Ecto neural progenitor cell (in vitro differentiated cells): ENCODE measurements at regions not wholly inside any gene's neighbourhood (a gene's known extent, or its start where the extent isn't known, plus 50 kb on each side); places are given as distances from the start of the nearest gene placed in this dataset.
"Not testable (repeated sequence)": the region's sequence is repeated elsewhere in the genome, so short reads cannot be mapped to it uniquely, and the experiment has no call there.

ENCODE experiments used
- DNase-seq: peaks from one replicate; pipeline ENCODE4 v3.0.0-alpha.2; 2018; ENCODE audit warnings: low spot score

DNA sequence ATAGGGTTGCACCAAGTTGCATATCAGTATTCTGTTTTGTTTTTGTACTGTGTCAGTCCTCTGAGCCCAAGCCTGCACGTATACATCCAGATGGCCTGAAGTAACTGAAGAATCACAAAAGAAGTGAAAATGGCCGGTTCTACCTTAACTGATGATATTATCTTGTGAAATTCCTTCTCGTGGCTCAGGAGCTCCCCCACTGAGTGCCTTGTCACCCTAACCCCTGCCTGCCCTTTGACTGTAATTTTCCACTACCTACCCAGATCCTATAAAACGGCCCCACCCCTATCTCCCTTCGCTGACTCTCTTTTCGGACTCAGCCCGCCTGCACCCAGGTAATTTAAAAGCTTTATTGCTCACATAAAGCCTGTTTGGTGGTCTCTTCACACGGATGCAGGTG lies 924.1 kb upstream of the CELF4 start:
- DNase-seq: not testable (repeated sequence)

DNA sequence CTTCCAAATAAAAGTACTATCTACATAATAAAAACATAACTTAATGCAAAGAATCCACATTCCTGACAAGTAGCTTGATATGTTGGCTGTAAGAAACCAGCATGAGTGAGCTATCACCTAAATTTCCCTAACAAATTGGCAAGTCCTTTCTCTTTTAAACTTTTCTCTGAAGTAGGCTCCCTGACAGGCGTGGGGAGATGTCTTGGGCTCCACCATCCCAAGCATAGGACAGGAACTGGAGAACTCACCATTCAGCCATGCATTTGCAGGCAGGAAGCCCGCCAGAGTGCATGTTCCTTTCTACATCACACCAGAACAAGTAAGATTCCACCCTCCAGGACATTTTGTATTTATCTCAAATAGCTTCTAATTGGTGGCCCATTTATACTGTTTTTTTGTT lies 921.9 kb upstream of the CELF4 start:
- no peak for DNase-seq

DNA sequence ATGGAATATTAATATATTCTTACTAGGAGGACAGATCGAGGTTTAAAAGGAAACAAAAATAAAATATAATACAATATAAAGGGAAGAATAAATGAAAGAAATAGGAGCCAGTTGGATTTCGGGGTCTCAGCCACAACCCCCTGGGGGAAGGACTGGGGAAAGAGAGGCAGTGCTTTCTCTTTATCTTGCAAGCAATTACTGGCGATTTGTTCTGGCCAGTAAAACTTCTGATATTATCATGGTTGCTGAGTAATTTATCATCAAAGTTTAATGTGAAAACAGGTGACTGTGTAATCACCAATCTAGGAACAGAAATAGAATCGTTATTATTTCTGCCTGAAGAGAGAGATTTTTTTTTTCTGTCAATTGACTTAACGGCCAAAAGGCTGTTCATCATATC lies 917.7 kb upstream of the CELF4 start:
- DNase-seq: no peak

DNA sequence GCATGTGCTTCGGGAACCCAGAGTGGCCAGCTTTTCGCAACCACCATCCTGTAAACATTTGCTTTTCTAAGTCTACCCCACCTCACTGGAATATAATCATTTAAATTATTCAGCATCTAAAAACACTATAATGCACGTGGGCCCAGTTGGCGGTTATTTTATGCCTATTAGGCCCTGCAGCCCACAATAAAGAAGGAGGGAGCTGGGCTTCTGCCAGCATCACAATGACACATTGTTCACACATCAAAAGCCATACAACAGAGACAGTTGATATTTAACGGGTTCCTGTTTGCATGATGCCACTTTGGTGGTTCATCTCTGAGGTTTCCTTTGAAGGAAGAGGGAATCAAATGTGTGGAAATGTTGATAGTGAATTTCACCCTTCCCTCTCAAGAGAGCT lies 916.0 kb upstream of the CELF4 start:
- DNase-seq: no peak

DNA sequence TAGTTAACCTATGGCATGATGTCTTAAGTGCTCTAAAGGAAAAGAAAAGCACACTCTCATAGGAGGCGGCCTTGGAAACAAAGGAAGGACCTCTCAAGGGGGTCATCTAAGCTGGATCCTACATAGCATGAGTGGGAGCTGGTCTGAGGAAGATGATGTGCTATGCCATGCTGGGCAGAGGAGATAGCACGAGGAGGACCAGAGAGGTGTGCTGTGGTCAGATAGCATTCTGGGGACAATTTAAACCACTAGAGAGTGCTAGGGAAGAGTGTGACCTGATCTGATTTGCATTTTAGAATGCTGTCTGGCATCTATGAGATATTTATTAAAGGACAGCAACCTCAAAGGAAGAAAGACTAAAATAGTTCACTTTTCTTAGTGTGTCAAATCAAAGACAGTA lies 910.1 kb upstream of the CELF4 start:
- no peak for DNase-seq

DNA sequence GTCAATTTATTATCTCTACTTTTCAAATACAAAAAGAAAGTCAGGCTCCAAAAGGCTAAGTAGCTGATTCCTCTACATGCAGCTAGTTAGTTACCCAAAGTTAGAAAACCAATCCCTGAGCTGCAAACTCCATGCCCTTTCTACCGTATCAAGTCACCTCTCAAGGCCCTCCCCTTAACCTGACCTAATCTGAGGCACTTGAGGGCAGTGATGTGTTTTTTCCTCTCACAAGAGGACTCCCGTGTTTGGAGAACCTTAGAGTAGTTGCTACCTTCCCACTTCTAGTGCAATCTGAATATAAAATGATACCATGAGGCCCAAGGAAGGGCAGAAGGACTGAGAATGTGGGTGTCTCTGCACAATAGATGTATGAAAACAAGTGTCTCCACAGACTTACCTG lies 907.9 kb upstream of the CELF4 start:
- no peak for DNase-seq

DNA sequence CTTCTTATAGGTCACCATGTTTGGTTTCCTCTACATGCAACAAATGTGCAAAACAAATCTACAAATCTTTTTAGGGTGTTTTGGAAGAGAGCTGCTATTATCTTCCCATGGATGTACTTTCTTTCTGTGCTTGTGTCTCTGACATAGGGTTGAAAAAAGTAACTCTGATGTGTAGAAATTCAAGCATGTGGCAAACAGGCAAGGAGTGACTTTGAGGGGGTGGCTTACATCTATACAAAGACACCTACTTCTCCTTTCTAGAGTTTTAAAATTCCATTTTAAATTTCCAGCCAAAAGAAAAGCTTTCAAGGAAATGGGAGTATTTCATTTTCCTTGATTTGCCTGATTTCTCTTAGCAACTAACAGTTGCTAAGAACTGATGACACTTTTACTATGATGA lies 904.8 kb upstream of the CELF4 start:
- no peak for DNase-seq

DNA sequence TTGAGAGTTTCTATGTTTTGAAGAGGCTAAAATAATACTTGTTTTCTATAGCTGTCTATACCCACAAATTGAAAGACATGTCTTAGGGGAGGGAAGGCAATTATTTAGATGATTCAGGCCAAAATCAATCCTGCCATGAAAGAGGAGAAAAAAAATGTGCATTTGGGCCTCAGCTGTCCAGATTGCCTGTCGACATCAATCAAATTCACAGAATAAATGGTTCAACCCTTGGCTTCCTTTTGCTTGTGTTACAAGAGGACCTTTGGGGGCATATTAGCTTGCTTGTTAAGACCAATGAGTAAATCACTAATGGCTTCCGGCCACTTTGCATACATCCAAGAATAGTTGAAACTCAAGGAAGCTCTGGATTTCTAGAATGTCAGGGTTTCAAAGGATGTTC lies 900.8 kb upstream of the CELF4 start:
- DNase-seq: no peak

DNA sequence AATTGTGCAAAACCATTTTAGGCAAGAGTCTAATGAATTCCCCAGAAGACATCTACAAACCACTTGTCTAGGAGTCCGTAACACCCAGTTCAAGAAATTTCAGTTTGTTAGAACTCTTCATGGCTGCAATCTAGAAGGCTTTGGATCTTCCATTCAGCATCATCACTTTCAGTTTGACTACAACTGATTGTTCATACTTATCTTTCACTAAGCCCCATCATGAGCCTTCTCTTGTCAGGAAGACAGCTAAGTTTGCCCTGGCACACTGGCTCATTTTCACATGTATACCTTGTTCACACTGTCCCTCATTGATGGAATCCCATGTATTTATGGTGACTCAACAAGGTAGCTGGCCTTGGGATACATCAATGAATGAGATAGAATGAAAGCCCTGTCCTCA lies 898.4 kb upstream of the CELF4 start:
- DNase-seq: no peak

DNA sequence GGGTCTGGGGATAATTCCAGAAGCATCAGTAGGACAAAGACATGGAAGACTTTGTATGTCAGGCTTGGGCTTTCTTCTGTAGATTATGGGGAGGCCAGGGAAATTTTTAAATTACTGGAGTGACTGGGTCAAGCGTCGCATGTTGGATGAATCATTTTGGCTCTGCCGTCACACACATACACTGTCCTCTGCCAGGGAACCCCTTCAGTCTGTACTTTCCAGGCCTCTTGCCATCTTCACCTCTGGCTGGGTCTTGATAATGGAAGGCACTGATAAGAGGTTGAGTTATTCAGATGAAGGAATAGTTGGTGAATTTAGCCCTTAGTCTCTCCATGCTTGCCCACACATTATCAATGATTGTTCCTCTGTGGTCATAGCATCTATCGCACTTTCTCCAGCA lies 895.1 kb upstream of the CELF4 start:
- DNase-seq: no peak

DNA sequence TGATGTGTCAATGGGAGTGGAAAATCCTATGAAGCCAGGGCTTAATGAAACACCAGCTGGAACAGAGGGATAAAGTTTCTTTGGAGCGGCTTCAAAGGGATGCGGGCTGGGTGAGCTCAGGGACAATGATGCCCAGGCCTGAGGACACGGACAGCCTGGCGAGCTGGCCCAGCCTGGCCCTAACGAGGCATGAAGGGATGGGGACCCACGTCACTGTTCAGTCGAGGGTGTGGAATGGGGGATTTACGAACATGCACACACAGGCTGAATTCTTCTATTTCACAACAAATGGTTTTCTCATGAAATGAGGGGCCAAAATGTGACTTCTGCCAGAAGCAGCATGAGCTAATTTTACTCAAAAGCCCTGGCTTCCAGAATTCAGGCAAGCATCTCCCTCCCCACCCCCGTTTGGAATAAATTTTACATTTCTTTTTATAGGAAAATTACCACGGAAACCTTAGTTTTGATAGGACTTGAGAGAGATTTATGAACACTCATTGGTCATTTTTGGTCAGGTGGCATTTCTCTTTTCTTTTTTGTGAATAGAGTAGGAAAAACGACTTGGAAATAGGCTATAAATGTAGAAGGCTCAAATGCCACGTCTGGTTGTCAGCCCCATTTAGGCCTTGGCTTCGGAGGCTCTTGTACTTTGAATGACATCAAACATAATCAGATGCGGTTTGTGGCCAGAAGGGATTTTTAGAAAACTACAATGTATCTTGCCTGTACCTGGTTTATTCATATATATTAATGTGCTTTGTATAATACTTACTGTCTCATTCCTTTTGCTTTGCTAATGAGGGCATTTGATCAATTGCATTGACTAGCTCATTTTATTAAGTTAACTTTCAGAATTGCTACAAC lies 893.8 kb upstream of the CELF4 start:
- DNase-seq: peak; percentile 67

DNA sequence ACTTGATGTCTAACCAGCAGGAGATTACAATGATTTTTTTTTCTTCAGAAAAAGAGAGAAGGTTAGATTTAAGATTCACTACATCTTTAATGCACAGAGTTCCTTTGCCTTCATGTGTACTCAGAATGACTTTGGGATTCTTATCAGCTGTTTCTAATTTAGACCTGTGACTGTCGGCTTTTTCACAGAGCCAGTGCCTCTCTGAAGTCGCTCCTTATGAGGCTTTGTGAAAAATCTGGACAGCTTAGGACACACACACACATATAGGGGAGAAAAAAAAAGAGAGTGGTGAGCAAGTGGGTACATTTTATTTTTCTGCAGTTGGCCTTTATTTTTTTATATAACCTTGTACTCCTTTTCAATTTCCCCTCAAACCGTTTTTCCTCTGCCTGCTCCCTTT lies 893.1 kb upstream of the CELF4 start:
- DNase-seq: no peak

DNA sequence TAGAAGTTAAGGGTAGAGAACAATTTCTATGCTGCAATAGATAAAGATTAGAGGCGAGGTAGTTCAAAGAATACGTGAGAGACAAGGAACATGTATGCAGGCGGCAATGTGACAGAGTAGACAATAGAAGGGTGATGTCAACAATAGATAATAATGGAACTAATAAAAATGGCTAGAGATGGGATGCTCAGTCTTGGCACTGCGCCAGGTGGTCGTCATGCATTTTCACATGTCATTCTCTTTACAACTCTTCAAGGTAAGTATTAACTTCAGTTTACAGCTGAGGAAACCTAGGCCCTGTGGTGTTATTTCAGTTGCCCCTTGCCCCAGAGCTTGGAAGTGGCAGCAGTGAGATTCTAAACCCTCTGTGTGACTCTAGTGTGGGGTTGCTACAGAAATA lies 890.7 kb upstream of the CELF4 start:
- DNase-seq: no peak

DNA sequence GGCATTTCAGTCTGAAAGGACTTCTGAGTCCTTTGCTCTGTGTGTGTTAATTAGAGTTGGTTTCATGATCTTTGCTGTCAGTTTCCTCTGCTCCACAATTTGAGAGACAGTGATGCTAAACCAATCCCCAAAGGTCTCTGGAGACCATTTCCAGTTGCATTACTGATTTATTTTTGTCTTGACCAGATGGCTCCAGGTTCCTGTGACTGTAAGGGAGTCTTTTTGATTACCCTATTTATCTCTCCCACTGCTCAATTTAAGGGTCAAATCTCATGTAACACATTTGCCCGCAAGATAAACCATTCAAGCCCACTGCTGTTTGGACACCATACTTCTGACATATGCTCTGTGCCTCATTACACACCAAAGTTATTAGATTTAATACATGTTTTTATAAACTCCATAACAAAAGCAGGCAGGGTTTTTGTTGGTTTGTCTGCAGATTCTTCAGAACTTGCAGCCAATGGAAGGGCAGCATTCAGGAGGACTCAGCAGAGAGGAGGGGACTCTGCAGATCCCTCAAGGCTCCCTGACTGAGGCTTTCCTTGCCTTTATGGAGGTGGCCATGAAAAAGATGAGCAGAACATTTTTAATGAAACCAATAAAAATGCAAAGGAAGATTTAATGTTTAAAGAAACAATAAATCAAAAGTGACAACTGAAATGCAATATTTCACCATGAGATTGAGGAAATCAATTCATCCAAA lies 889.3 kb upstream of the CELF4 start:
- DNase-seq: no peak

DNA sequence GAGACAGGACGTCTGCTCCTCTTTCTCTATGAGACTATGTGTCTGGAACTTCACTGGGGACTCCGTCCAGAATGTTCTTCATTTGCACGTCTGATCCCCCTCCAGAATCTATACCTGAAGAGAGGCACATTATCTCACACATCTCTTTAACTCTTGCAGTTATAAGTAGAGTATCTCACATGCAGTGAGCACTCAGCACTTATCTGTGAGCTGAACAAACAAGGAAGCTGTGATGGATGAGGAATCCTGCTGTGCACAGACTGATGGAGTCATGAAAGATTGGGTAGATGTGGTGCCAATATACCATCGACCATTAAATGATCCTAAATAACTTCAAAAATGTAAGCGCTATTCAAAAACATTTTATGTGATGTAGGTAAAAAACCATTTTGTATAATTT lies 888.3 kb upstream of the CELF4 start:
- DNase-seq: no peak

DNA sequence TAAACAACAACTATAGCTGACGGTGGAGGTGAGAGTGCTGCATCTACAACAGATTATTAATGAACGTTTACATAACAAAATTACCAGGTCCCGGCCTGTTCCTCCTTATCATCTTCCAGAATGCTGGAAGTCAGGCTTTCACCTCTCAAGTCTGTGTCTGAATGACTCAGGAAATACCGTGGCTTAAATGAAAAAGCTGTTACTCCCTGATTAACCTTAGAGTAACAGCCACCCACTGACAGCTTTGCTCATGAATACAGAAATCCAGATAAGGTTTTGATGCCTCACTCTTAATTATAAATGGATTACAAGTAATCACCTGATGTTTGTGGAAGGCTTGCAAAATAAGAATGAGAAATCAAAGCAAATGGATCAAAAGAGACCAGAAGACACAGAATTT lies 885.3 kb upstream of the CELF4 start:
- DNase-seq: no peak

DNA sequence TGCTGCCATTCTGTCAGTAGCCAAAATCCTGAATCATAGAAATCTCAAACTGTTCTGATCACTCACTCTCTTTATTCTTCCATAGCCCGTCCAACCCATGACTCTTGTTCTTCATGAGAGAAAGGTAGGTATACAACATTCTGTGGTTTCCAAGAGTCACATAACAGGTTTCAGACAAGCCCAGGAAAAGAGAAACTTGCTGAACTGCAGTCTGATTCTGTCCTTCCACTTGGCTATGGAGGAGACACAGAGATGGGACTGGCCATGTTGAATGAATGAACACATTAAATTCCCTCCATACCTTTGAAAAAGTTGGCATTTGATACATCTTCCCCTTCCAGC lies 880.2 kb upstream of the CELF4 start:
- DNase-seq: no peak

DNA sequence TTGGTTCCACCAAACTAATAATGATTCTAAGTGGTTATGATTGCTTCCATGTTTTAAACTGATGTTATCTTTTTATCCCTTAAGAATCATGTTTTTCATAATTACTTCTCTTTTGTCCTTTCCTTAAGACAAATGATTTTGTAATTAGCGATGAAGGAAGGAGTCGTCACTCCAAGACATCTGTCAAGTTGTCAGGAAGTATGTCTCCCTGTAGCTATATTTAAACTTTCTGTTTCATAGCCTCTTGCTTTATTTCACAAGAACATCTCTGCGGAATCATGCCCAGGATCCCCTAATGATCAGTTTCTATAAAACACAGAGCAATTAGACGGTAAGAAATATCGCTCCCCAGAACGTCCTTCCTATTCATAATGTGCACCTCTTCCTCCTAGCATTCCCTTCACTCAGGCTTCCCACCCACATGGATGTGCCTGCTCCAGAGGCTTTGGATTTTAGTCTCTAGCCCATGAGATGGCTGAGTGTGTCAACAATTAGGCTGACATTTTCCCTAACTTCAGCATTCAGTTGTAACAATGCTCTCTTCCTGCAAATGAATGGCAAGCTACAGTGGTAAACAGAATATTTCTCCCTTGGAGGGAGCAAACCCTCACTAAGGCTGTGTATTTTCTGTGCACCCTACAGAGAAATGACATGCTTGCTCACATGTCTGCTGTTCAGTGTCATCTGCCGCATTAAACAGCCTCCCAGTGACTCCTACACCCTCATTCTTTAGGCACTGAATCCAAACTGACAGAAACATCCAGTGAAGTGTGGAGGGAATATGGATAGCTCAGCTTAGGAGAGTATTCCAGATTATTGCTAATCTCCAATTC lies 879.6 kb upstream of the CELF4 start:
- no peak for DNase-seq

DNA sequence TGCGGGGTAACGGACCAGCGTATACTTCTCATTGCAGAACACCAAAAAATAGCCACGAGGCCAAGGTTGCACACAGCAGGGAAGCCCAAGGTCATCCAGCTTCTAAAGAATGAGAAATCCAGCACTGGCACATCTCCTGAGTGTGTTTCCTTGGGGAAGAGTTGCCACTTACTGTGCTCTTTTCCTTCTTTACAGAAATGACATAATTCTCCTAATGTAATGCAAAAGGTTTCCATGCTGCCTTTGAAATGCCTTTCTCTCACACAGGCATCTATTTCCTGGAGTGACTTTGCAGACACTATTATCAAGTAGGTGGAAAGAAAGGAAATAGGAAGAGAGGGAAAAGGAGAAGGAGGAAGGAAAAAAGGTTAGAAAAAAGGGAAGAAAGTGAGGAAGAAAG lies 862.1 kb upstream of the CELF4 start:
- no peak for DNase-seq

DNA sequence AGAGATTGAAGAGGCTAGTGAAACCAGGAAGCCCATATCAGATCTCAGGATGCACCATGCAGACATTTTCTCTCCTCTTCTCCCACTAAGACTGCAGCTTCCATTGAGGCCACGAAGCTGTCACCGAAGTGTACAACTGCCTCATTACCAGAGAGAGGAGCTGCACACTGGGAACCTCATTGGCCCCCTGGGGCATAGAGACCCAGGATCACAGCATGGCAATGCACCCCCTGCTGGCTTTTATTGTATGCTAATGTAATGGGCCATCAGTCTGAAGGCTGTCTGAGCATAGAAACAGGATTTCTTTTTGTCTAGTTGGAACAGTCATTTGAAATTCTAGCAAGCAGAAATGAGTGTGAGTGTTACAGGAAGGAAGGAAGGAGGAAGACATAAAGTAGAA lies 861.6 kb upstream of the CELF4 start:
- no peak for DNase-seq

DNA sequence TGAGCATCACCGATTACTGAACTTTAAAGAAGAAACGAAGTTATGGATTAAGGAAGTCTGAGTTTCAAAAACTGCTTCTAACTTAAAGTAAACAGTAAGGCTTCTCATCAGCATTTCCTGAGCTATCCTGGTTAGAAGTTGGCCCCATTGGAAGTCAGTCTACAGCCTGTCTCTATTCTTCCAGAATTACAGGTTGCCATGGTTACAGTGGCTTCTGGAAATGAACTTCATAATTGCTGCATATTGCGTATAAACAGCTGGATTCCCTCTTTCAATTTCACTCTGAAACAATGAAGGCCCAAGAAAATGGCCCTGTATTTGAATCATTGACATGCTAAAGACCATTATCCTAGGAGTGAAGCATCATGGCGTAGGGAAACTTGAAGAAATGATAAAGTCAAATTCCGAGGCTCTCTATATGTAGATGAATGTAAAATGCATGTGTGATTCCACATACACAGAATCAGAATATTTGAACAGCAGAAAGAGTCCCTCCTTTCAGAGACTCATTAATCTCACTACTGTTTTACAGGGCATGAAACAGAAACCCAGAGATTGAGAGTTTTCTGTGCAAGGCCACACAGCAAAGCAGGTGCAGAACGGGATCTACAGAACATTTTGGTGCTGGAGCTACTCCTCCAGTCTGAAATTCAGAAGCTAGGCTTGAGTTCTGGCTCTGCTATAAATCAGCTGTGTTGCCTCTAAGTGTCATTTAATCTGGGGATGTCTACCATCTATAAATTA lies 856.4 kb upstream of the CELF4 start:
- DNase-seq: no peak

DNA sequence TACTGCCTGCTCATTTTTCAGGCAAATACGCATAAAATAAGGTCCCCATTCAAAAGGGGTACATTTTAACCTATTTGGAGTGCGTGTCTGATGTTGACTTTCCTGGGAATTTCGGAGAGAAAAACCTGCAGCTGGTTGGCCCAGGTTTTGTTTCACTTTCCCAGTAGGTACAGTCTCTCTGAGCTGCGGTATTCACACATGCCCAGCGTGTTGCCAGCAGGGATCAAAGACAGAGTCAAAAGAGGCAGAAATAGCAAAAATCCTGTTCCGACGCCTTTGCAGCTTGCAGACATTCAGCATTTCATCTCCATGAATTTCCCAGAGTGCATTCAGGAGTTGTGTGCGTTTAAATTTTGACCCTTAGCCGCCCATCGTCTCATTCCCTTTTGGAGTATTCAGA lies 855.4 kb upstream of the CELF4 start:
- DNase-seq: no peak
